ENCODE measurements at regions not wholly inside any gene's neighbourhood (a gene's known extent, or its start where the extent isn't known, plus 50 kb on each side); places are given as distances from the start of the nearest gene placed in this dataset.

- TF ChIP-seq CTCF (IDR thresholded peaks at IDR 0.05; ENCODE audit: borderline replicate concordance, extremely low read depth, low read length, poor library complexity, severe bottlenecking) (no peak), EZH2 (IDR thresholded peaks at IDR 0.05; ENCODE audit: borderline replicate concordance, low read depth, low read length, severe bottlenecking) (no peak)
Observed at GRCh38 chr3:76438971-76439370, 600.9 kb upstream of the ROBO2 start.

Data from DND-41 (cell line).